HCT116 (cell line): ENCODE measurements at regions not wholly inside any gene's neighbourhood (a gene's known extent, or its start where the extent isn't known, plus 50 kb on each side); places are given as distances from the start of the nearest gene placed in this dataset.

Experiments used
- CBX3 ChIP-seq: IDR thresholded peaks from 2 replicates; pipeline ENCODE4 v1.6.1; 2012; ENCODE audit warnings: low read depth
- CEBPB ChIP-seq: IDR thresholded peaks from 2 replicates; pipeline ENCODE4 v1.6.1; 2012; ENCODE audit warnings: low read depth
- CTCF ChIP-seq, 3 experiments: fragments of 200-600 bp in 1 of 3; sonication (generic) in 1 of 3; IDR thresholded peaks in 2 of 3; conservative IDR thresholded peaks in 1 of 3; 2 replicates each; pipeline ENCODE4 v1.5.1; 2012 to 2017; ENCODE audit warnings: low read depth in 2 of 3, low read length in 2 of 3, antibody characterized with exemption in 1 of 3, borderline replicate concordance in 1 of 3, control low read depth in 1 of 3, mild to moderate bottlenecking in 1 of 3, mixed read lengths in 1 of 3, mixed run types in 1 of 3, moderate library complexity in 1 of 3; ENCODE audit not compliant: insufficient read depth in 1 of 3
- EGR1 ChIP-seq: IDR thresholded peaks from 2 replicates; pipeline ENCODE4 v1.6.1; 2012; ENCODE audit warnings: low read depth
- EZH2 ChIP-seq: fragments of 200-600 bp; sonication (generic); IDR thresholded peaks from 2 replicates; pipeline ENCODE4 v1.6.1; 2017; ENCODE audit warnings: antibody characterized with exemption, mixed run types
- EZH2phosphoT487 ChIP-seq: fragments of 200-600 bp; IDR thresholded peaks from 2 replicates; pipeline ENCODE4 v1.6.1; 2018; ENCODE audit warnings: antibody characterized with exemption, borderline replicate concordance
- FOSL1 ChIP-seq: IDR thresholded peaks from 2 replicates; pipeline ENCODE4 v1.6.1; 2012; ENCODE audit warnings: low read depth
- MAX ChIP-seq: IDR thresholded peaks from 2 replicates; pipeline ENCODE4 v1.6.1; 2012
- POLR2A ChIP-seq: IDR thresholded peaks from 2 replicates; pipeline ENCODE4 v1.7.0; 2011; ENCODE audit warnings: borderline replicate concordance; ENCODE audit not compliant: insufficient read depth, insufficient read length; ENCODE audit errors: extremely low read depth
- POLR2AphosphoS5 ChIP-seq: IDR thresholded peaks from 2 replicates; pipeline ENCODE4 v1.6.1; 2011; ENCODE audit warnings: mild to moderate bottlenecking, low read depth, low read length, moderate library complexity
- RAD21 ChIP-seq: IDR thresholded peaks from 2 replicates; pipeline ENCODE4 v1.6.1; 2012; ENCODE audit warnings: low read depth, mild to moderate bottlenecking
- SIN3A ChIP-seq: IDR thresholded peaks from 2 replicates; pipeline ENCODE4 v1.6.1; 2012; ENCODE audit warnings: low read depth
- YY1 ChIP-seq: IDR thresholded peaks from 2 replicates; pipeline ENCODE4 v1.6.1; 2011; ENCODE audit warnings: low read length, low read depth, moderate library complexity, mild to moderate bottlenecking; ENCODE audit not compliant: insufficient replicate concordance; ENCODE audit errors: extremely low read depth
- ZBTB33 ChIP-seq: IDR thresholded peaks from 2 replicates; pipeline ENCODE4 v1.6.1; 2011; ENCODE audit warnings: mild to moderate bottlenecking, low read length, moderate library complexity; ENCODE audit not compliant: insufficient replicate concordance; ENCODE audit errors: extremely low read depth

GRCh38 chr12:96091833-96092232 lies 56.4 kb upstream of the LTA4H start:
- TF ChIP-seq CTCF (IDR thresholded peaks at IDR 0.05 in 2 of 3, conservative IDR thresholded peaks at IDR 0.05 in 1 of 3; ENCODE audit: borderline replicate concordance in 1 of 3, insufficient read depth in 1 of 3, low read depth in 2 of 3, low read length in 2 of 3): peak; percentile 11 to 45 (median 37); a peak in 4 of 6 replicates
- TF ChIP-seq EZH2: no peak
- TF ChIP-seq POLR2A: no peak
- no peak for TF ChIP-seq EGR1
- peak; percentile 26; the same call in 1 of the 2 replicates for TF ChIP-seq RAD21
- TF ChIP-seq MAX: no peak; the same call in 1 of the 2 replicates
- no peak for TF ChIP-seq ZBTB33
- TF ChIP-seq FOSL1: no peak
- no peak for TF ChIP-seq CEBPB
- TF ChIP-seq CBX3: no peak
- no peak for TF ChIP-seq SIN3A
- no peak for TF ChIP-seq POLR2AphosphoS5
- TF ChIP-seq EZH2phosphoT487: no peak
- no peak for TF ChIP-seq YY1
